ENCODE measurements at regions not wholly inside any gene's neighbourhood (a gene's known extent, or its start where the extent isn't known, plus 50 kb on each side); places are given as distances from the start of the nearest gene placed in this dataset.
"Not testable (repeated sequence)": the region's sequence is repeated elsewhere in the genome, so short reads cannot be mapped to it uniquely, and the experiment has no call there.

DNA sequence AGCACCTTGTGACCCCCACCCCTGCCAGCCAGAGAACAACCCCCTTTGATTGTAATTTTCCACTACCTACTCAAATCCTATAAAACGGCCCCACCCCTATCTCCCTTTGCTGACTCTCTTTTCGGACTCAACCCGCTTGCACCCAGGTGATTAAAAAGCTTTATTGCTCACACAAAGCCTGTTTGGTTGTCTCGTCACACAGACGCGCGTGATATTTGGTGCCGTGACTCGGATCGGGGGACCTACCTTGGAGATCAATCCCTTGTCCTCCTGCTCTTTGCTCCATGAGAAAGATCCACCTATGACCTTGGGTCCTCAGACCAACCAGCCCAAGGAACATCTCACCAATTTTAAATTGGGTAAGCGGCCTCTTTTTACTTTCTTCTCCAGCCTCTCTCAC lies 995.0 kb upstream of the LCORL start:
- TF ChIP-seq RAD21 (IDR thresholded peaks at IDR 0.05; ENCODE audit: insufficient read depth, low read depth, low read length); MYC (IDR thresholded peaks at IDR 0.05; ENCODE audit: insufficient read depth, insufficient read length, insufficient replicate concordance, low read length, severe bottlenecking); RFX5 (IDR thresholded peaks at IDR 0.05; ENCODE audit: low read depth, low read length); EZH2 (IDR thresholded peaks at IDR 0.05; ENCODE audit: borderline replicate concordance, control insufficient read depth, low read depth, low read length); TBL1XR1 (IDR thresholded peaks at IDR 0.05; ENCODE audit: low read depth, low read length); POLR2AphosphoS5 (IDR thresholded peaks at IDR 0.05; ENCODE audit: low read length); BMI1 (IDR thresholded peaks at IDR 0.05; ENCODE audit: borderline replicate concordance); NR2C2 (IDR thresholded peaks at IDR 0.05; ENCODE audit: borderline replicate concordance, control insufficient read depth, insufficient read length, low read depth); POLR2A (IDR thresholded peaks at IDR 0.05; ENCODE audit: low read depth, low read length); GABPA (IDR thresholded peaks at IDR 0.05; ENCODE audit: low read depth): not testable (repeated sequence)
- TF ChIP-seq, protein P1, sequence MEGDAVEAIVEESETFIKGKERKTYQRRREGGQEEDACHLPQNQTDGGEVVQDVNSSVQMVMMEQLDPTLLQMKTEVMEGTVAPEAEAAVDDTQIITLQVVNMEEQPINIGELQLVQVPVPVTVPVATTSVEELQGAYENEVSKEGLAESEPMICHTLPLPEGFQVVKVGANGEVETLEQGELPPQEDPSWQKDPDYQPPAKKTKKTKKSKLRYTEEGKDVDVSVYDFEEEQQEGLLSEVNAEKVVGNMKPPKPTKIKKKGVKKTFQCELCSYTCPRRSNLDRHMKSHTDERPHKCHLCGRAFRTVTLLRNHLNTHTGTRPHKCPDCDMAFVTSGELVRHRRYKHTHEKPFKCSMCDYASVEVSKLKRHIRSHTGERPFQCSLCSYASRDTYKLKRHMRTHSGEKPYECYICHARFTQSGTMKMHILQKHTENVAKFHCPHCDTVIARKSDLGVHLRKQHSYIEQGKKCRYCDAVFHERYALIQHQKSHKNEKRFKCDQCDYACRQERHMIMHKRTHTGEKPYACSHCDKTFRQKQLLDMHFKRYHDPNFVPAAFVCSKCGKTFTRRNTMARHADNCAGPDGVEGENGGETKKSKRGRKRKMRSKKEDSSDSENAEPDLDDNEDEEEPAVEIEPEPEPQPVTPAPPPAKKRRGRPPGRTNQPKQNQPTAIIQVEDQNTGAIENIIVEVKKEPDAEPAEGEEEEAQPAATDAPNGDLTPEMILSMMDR (IDR thresholded peaks at IDR 0.05 in 2 of 3, conservative IDR thresholded peaks at IDR 0.05 in 1 of 3; ENCODE audit: control insufficient read depth in 2 of 3, extremely low read depth in 1 of 3, insufficient read depth in 1 of 3, low read depth in 3 of 3, low read length in 3 of 3), result not testable (repeated sequence)
- TF ChIP-seq, protein P2, sequence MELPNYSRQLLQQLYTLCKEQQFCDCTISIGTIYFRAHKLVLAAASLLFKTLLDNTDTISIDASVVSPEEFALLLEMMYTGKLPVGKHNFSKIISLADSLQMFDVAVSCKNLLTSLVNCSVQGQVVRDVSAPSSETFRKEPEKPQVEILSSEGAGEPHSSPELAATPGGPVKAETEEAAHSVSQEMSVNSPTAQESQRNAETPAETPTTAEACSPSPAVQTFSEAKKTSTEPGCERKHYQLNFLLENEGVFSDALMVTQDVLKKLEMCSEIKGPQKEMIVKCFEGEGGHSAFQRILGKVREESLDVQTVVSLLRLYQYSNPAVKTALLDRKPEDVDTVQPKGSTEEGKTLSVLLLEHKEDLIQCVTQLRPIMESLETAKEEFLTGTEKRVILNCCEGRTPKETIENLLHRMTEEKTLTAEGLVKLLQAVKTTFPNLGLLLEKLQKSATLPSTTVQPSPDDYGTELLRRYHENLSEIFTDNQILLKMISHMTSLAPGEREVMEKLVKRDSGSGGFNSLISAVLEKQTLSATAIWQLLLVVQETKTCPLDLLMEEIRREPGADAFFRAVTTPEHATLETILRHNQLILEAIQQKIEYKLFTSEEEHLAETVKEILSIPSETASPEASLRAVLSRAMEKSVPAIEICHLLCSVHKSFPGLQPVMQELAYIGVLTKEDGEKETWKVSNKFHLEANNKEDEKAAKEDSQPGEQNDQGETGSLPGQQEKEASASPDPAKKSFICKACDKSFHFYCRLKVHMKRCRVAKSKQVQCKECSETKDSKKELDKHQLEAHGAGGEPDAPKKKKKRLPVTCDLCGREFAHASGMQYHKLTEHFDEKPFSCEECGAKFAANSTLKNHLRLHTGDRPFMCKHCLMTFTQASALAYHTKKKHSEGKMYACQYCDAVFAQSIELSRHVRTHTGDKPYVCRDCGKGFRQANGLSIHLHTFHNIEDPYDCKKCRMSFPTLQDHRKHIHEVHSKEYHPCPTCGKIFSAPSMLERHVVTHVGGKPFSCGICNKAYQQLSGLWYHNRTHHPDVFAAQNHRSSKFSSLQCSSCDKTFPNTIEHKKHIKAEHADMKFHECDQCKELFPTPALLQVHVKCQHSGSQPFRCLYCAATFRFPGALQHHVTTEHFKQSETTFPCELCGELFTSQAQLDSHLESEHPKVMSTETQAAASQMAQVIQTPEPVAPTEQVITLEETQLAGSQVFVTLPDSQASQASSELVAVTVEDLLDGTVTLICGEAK (IDR thresholded peaks at IDR 0.05; ENCODE audit: borderline replicate concordance), result not testable (repeated sequence)
- TF ChIP-seq, protein P3, sequence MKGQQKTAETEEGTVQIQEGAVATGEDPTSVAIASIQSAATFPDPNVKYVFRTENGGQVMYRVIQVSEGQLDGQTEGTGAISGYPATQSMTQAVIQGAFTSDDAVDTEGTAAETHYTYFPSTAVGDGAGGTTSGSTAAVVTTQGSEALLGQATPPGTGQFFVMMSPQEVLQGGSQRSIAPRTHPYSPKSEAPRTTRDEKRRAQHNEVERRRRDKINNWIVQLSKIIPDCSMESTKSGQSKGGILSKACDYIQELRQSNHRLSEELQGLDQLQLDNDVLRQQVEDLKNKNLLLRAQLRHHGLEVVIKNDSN (IDR thresholded peaks at IDR 0.05; ENCODE audit: borderline replicate concordance, extremely low read length, insufficient read depth, low read depth, low read length), result not testable (repeated sequence)

Measured in GM12878 (cell line).